HG02763 (cell line): ENCODE measurements at regions not wholly inside any gene's neighbourhood (a gene's known extent, or its start where the extent isn't known, plus 50 kb on each side); places are given as distances from the start of the nearest gene placed in this dataset.
"Not testable (repeated sequence)": the region's sequence is repeated elsewhere in the genome, so short reads cannot be mapped to it uniquely, and the experiment has no call there.

Experiments
- ATAC-seq: cut with Tn5 transposase; IDR thresholded peaks from one replicate; pipeline ENCODE4 v1.9.1; 2021; ENCODE audit warnings: mild to moderate bottlenecking, moderate library complexity; ENCODE audit not compliant: unreplicated experiment

- ATAC-seq = no peak
Observed at GRCh38 chr2:186348200-186348599, 137.9 kb upstream of the ZC3H15 start.

- ATAC-seq = no peak
Observed at GRCh38 chr2:186349508-186349907, 136.6 kb upstream of the ZC3H15 start.

DNA sequence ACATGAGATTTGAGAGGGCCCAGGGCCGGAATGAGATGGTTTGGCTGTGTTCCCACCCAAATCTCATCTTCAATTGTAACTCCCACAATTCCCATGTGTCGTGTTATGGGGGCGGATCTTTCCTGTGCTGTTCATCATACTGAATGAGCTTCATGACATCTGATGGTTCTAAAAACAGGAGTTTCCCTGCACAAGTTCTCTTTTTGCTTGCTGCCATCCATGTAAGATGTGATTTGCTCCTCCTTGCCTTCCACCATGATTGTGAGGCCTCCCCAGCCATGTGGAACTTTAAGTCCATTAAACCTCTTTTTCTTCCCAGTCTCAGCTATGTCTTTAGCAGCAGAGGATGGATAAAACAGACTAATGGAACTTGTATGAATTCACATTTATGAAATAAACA is 131.9 kb upstream of the ZC3H15 start:
- not testable (repeated sequence) for ATAC-seq

- no peak for ATAC-seq
Observed at GRCh38 chr2:186365406-186365805, 120.7 kb upstream of the ZC3H15 start.

GRCh38 chr2:186379052-186379451 is 107.0 kb upstream of the ZC3H15 start:
- no peak for ATAC-seq

DNA sequence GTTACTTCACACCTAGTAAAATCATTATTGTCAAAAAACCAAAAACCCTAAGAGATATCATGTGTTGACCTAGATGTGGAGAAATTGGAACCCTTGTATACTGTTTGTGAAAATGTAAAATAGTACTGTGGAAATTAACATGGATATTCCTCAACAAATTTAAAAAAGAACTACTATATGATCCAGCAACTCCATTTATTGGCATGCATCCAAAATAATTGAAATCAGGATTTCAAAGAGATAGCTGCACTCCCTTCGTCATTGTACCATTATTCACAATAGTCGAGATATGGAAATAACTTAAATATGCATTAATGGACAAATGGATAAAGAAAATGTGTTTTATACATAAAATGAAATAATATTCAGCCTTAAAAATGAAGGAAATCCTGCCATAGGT is 105.3 kb upstream of the ZC3H15 start:
- no peak for ATAC-seq

- ATAC-seq = no peak
Observed at GRCh38 chr2:186381573-186381972, 104.5 kb upstream of the ZC3H15 start.

- ATAC-seq = no peak
Observed at GRCh38 chr2:186382932-186383331, 103.1 kb upstream of the ZC3H15 start.

GRCh38 chr2:186384226-186384625 is 101.8 kb upstream of the ZC3H15 start:
- ATAC-seq = no peak

DNA sequence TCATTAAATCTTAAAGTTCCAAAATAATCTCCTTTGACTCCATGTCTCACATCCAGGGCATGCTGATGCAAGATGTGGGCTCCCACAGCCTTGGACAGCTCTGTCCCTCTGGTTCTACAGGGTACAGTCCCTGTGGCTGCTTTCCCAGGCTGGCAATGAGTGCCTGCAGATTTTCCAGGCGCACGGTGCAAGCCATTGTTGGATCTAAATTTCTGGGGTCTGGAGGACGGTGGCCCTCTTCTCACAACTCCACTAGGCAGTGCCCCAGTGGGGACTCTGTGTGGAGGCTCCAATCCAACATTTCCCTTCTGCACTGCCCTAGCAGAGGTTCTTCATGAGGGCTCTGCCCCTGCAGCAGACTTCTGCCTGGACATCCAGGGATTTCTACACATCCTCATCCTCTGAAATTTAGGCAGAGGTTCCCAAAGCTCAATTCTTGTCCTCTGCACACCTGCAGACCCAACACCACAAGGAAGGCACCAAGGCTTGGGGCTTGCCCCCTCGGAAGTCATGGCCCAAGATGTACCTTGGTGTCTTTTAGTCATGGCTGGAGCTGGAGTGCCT is 100.3 kb upstream of the ZC3H15 start:
- not testable (repeated sequence) for ATAC-seq

- ATAC-seq = no peak
Observed at GRCh38 chr2:186399082-186399644, 86.9 kb upstream of the ZC3H15 start.

- no peak for ATAC-seq
Observed at GRCh38 chr2:186405842-186406241, 80.2 kb upstream of the ZC3H15 start.

GRCh38 chr2:186407611-186408010 is 78.4 kb upstream of the ZC3H15 start:
- ATAC-seq = no peak

DNA sequence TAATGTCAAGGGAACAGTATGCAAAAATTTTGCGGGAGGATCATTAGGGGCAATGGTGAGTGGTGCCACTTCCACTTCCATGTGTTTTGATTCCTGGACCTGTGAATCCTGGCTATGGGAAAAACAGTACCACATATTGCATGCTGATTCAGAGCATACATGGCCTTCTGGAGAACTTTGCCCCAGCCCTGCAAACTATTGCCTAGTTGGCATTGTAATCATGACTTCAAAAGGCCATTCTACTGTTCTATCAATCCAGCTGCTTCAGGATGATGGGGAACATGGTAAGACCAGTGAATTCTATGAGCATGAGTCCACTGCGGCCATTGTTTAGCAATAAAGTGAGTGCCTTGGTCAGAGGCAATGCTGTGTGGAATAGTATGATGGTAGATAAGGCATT is 75.3 kb upstream of the ZC3H15 start:
- ATAC-seq = no peak

- no peak for ATAC-seq
Observed at GRCh38 chr2:186422226-186422625, 63.8 kb upstream of the ZC3H15 start.

DNA sequence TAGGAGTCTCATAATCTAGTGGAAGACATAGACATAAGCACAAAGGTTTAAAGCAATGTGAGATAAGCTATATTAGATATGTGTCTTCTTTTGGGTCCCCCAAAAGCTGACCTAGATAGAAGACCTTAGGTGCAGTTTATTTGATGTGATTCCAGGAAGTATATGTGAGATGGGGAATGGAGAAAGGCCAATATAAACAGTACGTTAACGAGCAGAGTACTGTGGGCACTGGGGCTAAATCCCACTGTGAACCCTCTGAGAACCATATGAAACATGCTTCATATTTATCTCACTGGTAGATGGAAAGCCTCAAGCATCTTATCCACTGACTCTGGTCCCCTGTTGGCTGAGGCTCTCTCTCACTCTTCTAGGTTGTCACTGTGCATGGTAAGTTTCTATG is 62.6 kb upstream of the ZC3H15 start:
- no peak for ATAC-seq

GRCh38 chr2:186424265-186424664 is 61.8 kb upstream of the ZC3H15 start:
- ATAC-seq = no peak

DNA sequence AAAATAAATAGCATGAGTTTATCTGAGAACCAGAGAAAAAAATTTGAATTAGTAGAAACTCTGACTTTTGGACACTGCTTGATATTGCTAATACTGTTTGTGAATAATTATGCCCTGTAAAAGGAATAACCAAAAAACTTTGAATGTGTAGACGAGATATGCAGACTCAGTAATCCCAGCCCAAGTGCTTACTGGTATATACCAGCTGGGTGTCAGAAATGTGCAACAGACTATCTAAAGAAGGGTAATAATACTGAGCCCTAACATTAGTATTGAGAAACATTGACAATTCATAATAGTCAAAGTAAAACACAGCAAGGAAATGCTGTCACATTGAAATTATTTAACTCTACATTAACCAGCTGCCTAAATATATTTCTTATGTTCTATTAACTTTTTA is 60.5 kb upstream of the ZC3H15 start:
- no peak for ATAC-seq

GRCh38 chr2:186426153-186427016 is 59.7 kb upstream of the ZC3H15 start:
- peak; percentile 93 for ATAC-seq

DNA sequence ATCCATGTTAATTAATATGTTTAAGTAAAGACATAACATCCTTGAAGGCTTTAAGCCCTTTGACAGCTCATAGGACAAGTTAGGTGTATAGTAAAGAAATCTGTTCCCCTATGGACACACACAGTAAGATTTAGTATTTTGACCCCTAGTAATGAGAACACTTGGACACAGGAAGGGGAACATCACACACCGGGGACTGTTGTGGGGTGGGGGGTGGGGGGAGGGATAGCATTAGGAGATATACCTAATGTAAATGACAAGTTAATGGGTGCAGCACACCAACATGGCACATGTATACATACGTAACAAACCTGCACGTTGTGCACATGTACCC is 59.1 kb upstream of the ZC3H15 start:
- peak; percentile 40 for ATAC-seq

DNA sequence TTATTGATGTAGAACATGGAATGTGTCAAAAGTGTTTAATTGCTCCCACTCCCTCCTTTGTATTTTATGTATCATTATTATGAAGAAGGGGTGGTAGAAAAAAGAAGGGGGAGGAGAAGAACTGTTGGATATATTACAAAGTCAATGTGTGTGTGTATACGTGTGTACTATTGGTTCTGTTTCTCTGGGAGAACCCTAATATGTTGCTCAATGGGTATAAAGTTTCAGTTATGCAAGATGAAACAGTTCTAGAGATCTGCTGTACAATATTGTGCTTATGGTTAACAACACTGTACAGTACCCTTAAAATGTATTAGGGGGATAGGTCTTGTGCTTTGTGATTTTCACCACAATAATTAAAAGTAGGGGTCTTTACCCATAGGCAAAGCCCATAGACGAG is 58.1 kb upstream of the ZC3H15 start:
- ATAC-seq = no peak

DNA sequence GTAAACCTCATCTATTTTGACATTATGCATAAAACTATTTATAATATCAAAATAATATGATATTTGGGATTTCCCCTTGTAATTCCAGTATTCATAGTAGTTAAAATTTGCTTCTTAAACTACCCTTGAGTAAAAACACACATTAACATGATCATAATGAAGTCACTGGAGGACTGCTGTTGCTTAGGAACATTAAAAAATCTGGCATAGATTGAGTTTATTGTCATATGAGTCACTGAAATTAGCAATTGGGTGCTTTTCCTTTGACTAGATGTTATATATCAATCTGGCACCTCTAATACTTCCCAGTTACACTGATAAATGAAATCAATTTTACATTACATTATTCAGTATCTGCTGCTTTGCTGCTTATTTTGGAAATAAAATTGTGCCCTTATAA is 57.0 kb upstream of the ZC3H15 start:
- ATAC-seq = no peak
